ENCODE measurements at regions not wholly inside any gene's neighbourhood (a gene's known extent, or its start where the extent isn't known, plus 50 kb on each side); places are given as distances from the start of the nearest gene placed in this dataset.
"Not testable (repeated sequence)": the region's sequence is repeated elsewhere in the genome, so short reads cannot be mapped to it uniquely, and the experiment has no call there.

- TF ChIP-seq POLR2A (IDR thresholded peaks at IDR 0.05) = not testable (repeated sequence)
- TF ChIP-seq CTCF (IDR thresholded peaks at IDR 0.05) = peak in 2 of 3 experiments; percentile 28 to 37
These were observed 479.7 kb downstream of the TMEM121 start for GRCh38 chr14:106006043-106006442.

All from testis (tissue), 2 donors.